WTC11 (cell line): ENCODE measurements at regions not wholly inside any gene's neighbourhood (a gene's known extent, or its start where the extent isn't known, plus 50 kb on each side); places are given as distances from the start of the nearest gene placed in this dataset.

Source experiments
- ATAC-seq: fragments of 200-7000 bp; cut with Tn5 transposase; 2 replicates; pipeline ENCODE4 v1.10.0; 2021; ENCODE audit warnings: mild to moderate bottlenecking, moderate library complexity
- CTCF ChIA-PET: fragments of 300-600 bp; sonication (Branson Sonifier 250); formaldehyde crosslinking; loops from one replicate; lab custom pipeline; 2021; ENCODE audit warnings: antibody characterized with exemption; lab: Charles Lee
- POLR2A ChIA-PET: fragments of 350-600 bp; sonication (Branson Sonifier 250); formaldehyde crosslinking; loops from one replicate; lab custom pipeline; 2021; ENCODE audit warnings: antibody characterized with exemption; lab: Charles Lee
- DNase-seq: peaks from one replicate; pipeline ENCODE4 v3.0.0; 2021; ENCODE audit warnings: low spot score
- H3K27ac Mint-ChIP-seq: 2 replicates; pipeline ENCODE4 v1.8.0; 2021; ENCODE audit warnings: mixed read lengths
- H3K27me3 Mint-ChIP-seq: 2 replicates; pipeline ENCODE4 v1.8.0; 2021; ENCODE audit warnings: low read depth, mild to moderate bottlenecking, moderate library complexity, mixed read lengths
- H3K36me3 Mint-ChIP-seq: 2 replicates; pipeline ENCODE4 v1.8.0; 2021; ENCODE audit warnings: mixed read lengths
- H3K4me1 Mint-ChIP-seq: 2 replicates; pipeline ENCODE4 v1.8.0; 2022; ENCODE audit warnings: mixed read lengths
- H3K4me3 Mint-ChIP-seq: 2 replicates; pipeline ENCODE4 v1.8.0; 2021; ENCODE audit warnings: mild to moderate bottlenecking, moderate library complexity, mixed read lengths
- H3K9me3 Mint-ChIP-seq: 2 replicates; pipeline ENCODE4 v1.8.0; 2021; ENCODE audit warnings: mixed read lengths
- ATF1 ChIP-seq: sonication (generic); formaldehyde crosslinking; IDR thresholded peaks from 2 replicates; pipeline ENCODE4 v1.8.1; 2023; ENCODE audit warnings: mild to moderate bottlenecking, moderate library complexity, missing genetic modification reagents
- ATF2 ChIP-seq: sonication (generic); formaldehyde crosslinking; IDR thresholded peaks from 2 replicates; pipeline ENCODE4 v1.8.1; 2022; ENCODE audit warnings: low read depth, missing genetic modification reagents, borderline replicate concordance
- ATF6 ChIP-seq: sonication (generic); formaldehyde crosslinking; IDR thresholded peaks from 2 replicates; pipeline ENCODE4 v1.8.1; 2023; ENCODE audit warnings: mild to moderate bottlenecking, missing genetic modification reagents
- E2F1 ChIP-seq: sonication (generic); formaldehyde crosslinking; IDR thresholded peaks from 2 replicates; pipeline ENCODE4 v1.8.0; 2022; ENCODE audit warnings: mild to moderate bottlenecking, missing genetic modification reagents
- E2F5 ChIP-seq: sonication (generic); formaldehyde crosslinking; IDR thresholded peaks from 2 replicates; pipeline ENCODE4 v1.8.1; 2022; ENCODE audit warnings: mild to moderate bottlenecking, moderate library complexity, missing genetic modification reagents
- ELF4 ChIP-seq: sonication (generic); formaldehyde crosslinking; IDR thresholded peaks from 2 replicates; pipeline ENCODE4 v1.8.1; 2022; ENCODE audit warnings: low read depth, mild to moderate bottlenecking, moderate library complexity, missing genetic modification reagents
- FOXJ3 ChIP-seq: sonication (generic); formaldehyde crosslinking; IDR thresholded peaks from 2 replicates; pipeline ENCODE4 v1.9.0; 2021; ENCODE audit warnings: missing genetic modification reagents, mild to moderate bottlenecking, borderline replicate concordance
- FOXK1 ChIP-seq: sonication (generic); formaldehyde crosslinking; IDR thresholded peaks from 2 replicates; pipeline ENCODE4 v1.8.0; 2022; ENCODE audit warnings: mild to moderate bottlenecking, moderate library complexity, missing genetic modification reagents
- FOXP1 ChIP-seq: sonication (generic); formaldehyde crosslinking; IDR thresholded peaks from 2 replicates; pipeline ENCODE4 v1.8.0; 2022; ENCODE audit warnings: missing genetic modification reagents, mild to moderate bottlenecking, moderate library complexity, borderline replicate concordance
- GABPB1 ChIP-seq: sonication (generic); formaldehyde crosslinking; IDR thresholded peaks from 2 replicates; pipeline ENCODE4 v1.8.1; 2023; ENCODE audit warnings: mild to moderate bottlenecking, missing genetic modification reagents
- GTF2I ChIP-seq: fragments of 250-450 bp; sonication (Bioruptor Pico); conservative IDR thresholded peaks from 2 replicates; pipeline ENCODE4 v1.4.0; 2021; ENCODE audit warnings: mild to moderate bottlenecking
- NFATC4 ChIP-seq: fragments of 250-450 bp; sonication (Bioruptor Pico); IDR thresholded peaks from 2 replicates; pipeline ENCODE4 v1.9.0; 2021; ENCODE audit warnings: mild to moderate bottlenecking
- NFYB ChIP-seq: sonication (generic); formaldehyde crosslinking; conservative IDR thresholded peaks from 2 replicates; pipeline ENCODE4 v1.8.0; 2022; ENCODE audit warnings: low read depth, missing genetic modification reagents
- NR1H2 ChIP-seq: sonication (generic); formaldehyde crosslinking; IDR thresholded peaks from 2 replicates; pipeline ENCODE4 v1.9.0; 2021; ENCODE audit warnings: mild to moderate bottlenecking, moderate library complexity, missing genetic modification reagents
- SMAD3 ChIP-seq: sonication (generic); formaldehyde crosslinking; IDR thresholded peaks from 2 replicates; pipeline ENCODE4 v1.8.0; 2022; ENCODE audit warnings: missing genetic modification reagents, mild to moderate bottlenecking, borderline replicate concordance
- ZNF512 ChIP-seq: sonication (generic); formaldehyde crosslinking; IDR thresholded peaks from 2 replicates; pipeline ENCODE4 v1.8.1; 2022; ENCODE audit warnings: missing genetic modification reagents, borderline replicate concordance
- ZNF532 ChIP-seq: fragments of 250-450 bp; sonication (Bioruptor Pico); IDR thresholded peaks from 2 replicates; pipeline ENCODE4 v1.9.0; 2021; ENCODE audit warnings: mild to moderate bottlenecking, borderline replicate concordance
- ZNF671 ChIP-seq: fragments of 250-450 bp; sonication (Bioruptor Pico); IDR thresholded peaks from 2 replicates; pipeline ENCODE4 v1.8.0; 2021; ENCODE audit warnings: mild to moderate bottlenecking
- TF ChIP-seq, protein P1 (sequence below): sonication (generic); formaldehyde crosslinking; IDR thresholded peaks from 2 replicates; pipeline ENCODE4 v1.8.0; 2023; ENCODE audit warnings: missing genetic modification reagents
- TF ChIP-seq, protein P2 (sequence below): sonication (generic); formaldehyde crosslinking; IDR thresholded peaks from 2 replicates; pipeline ENCODE4 v1.8.1; 2022; ENCODE audit warnings: mild to moderate bottlenecking, missing genetic modification reagents, moderate library complexity, borderline replicate concordance
- TF ChIP-seq, protein P3 (sequence below): fragments of 250-450 bp; sonication (Bioruptor Pico); IDR thresholded peaks from 2 replicates; pipeline ENCODE4 v1.9.0; 2021; ENCODE audit warnings: moderate library complexity, mild to moderate bottlenecking, inconsistent platforms, borderline replicate concordance

- TF ChIP-seq ATF1 (no peak), NFATC4 (CRISPR knock-in tag) (no peak), SMAD3 (no peak), ZNF532 (CRISPR knock-in tag) (no peak), GABPB1 (CRISPR knock-in tag) (no peak)
- TF ChIP-seq, protein P1, sequence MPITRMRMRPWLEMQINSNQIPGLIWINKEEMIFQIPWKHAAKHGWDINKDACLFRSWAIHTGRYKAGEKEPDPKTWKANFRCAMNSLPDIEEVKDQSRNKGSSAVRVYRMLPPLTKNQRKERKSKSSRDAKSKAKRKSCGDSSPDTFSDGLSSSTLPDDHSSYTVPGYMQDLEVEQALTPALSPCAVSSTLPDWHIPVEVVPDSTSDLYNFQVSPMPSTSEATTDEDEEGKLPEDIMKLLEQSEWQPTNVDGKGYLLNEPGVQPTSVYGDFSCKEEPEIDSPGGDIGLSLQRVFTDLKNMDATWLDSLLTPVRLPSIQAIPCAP (CRISPR knock-in tag) = no peak
Measured at GRCh38 chr9:85248514-85249312, 493.0 kb downstream of the AGTPBP1 start (continued).

DNA sequence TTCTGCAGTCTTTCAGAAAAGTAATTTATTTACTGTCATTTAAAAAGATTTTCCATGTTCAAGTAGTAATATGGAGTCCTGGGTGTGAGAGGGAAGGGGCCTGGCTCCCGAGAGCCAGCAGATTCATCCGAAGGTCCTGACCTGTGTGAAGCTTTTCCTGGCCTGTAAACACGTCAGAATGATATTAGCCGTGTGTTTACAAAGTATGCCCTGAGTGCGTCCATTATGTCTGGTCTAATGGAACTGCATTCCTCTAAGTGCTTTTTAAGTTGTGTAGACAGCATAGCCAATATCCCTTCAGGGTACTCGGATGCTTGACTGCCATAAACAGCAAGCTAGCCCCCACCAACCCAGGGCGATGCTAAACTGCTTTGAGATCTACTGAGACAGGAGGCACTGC is 495.2 kb downstream of the AGTPBP1 start:
- Mint-ChIP-seq H3K4me1 (peaks cover 21% of the 10 kb centered on the region), H3K36me3 (no peaks in the 10 kb centered on the region), H3K27ac (no peak overlapping the region), H3K4me3 (no peak overlapping the region), H3K27me3 (no peaks in the 10 kb centered on the region), H3K9me3 (no peaks in the 10 kb centered on the region)
- POLR2A ChIA-PET = no interaction called here
- CTCF ChIA-PET = no interaction called here
- DNase-seq (no peak), ATAC-seq (no peak)
- no peak for TF ChIP-seq E2F5 (CRISPR knock-in tag)
- TF ChIP-seq ATF2 = no peak
- no peak for TF ChIP-seq ZNF671 (CRISPR knock-in tag)
- TF ChIP-seq FOXK1 (CRISPR knock-in tag) = no peak
- TF ChIP-seq GTF2I = no peak
- no peak for TF ChIP-seq E2F1 (CRISPR knock-in tag)
- no peak for TF ChIP-seq ELF4 (CRISPR knock-in tag)
- TF ChIP-seq FOXJ3 (CRISPR knock-in tag) = no peak
- no peak for TF ChIP-seq FOXP1
- no peak for TF ChIP-seq GABPB1 (CRISPR knock-in tag)
- TF ChIP-seq, protein P2, sequence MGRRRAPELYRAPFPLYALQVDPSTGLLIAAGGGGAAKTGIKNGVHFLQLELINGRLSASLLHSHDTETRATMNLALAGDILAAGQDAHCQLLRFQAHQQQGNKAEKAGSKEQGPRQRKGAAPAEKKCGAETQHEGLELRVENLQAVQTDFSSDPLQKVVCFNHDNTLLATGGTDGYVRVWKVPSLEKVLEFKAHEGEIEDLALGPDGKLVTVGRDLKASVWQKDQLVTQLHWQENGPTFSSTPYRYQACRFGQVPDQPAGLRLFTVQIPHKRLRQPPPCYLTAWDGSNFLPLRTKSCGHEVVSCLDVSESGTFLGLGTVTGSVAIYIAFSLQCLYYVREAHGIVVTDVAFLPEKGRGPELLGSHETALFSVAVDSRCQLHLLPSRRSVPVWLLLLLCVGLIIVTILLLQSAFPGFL (CRISPR knock-in tag) = no peak
- TF ChIP-seq ATF6 (CRISPR knock-in tag) = no peak
- TF ChIP-seq ZNF512 (CRISPR knock-in tag) = no peak
- TF ChIP-seq NFYB (CRISPR knock-in tag) = no peak
- no peak for TF ChIP-seq NR1H2
- TF ChIP-seq, protein P3, sequence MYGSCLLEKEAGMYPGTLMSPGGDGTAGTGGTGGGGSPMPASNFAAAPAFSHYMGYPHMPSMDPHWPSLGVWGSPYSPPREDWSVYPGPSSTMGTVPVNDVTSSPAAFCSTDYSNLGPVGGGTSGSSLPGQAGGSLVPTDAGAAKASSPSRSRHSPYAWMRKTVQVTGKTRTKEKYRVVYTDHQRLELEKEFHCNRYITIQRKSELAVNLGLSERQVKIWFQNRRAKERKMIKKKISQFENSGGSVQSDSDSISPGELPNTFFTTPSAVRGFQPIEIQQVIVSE (CRISPR knock-in tag) = no peak
